CD4-positive, CD25-positive, alpha-beta regulatory T cell (primary cell): ENCODE measurements at regions not wholly inside any gene's neighbourhood (a gene's known extent, or its start where the extent isn't known, plus 50 kb on each side); places are given as distances from the start of the nearest gene placed in this dataset.

Experiments
- ATAC-seq, 2 donors: fragments of 150-1000 bp; cut with Tn5 transposase; one replicate each; pipeline ENCODE4 v1.10.0; 2021; ENCODE audit warnings: low read depth in 2 of 2, moderate number of reproducible peaks in 2 of 2, moderate library complexity in 1 of 2
- DNase-seq, 3 donors: peaks; one replicate each; pipeline versions ENCODE4 v3.0.0 to v3.0.0-alpha.2; 2012 to 2022; ENCODE audit warnings: mixed read lengths in 1 of 3
- H3K27ac ChIP-seq: one replicate; pipeline ENCODE4 v1.7.0; 2013; ENCODE audit warnings: mild to moderate bottlenecking, low read length; ENCODE audit not compliant: insufficient read depth, poor library complexity, severe bottlenecking
- H3K27me3 ChIP-seq: one replicate; pipeline ENCODE4 v1.7.0; 2013; ENCODE audit warnings: low read length; ENCODE audit not compliant: control insufficient read depth, insufficient read depth
- H3K36me3 ChIP-seq: one replicate; pipeline ENCODE4 v1.7.0; 2013; ENCODE audit warnings: mild to moderate bottlenecking, low read length, moderate library complexity; ENCODE audit not compliant: control insufficient read depth, insufficient read depth
- H3K4me1 ChIP-seq: 2 replicates; pipeline ENCODE4 v1.7.0; 2013; ENCODE audit warnings: mild to moderate bottlenecking, low read length; ENCODE audit not compliant: insufficient read depth, control insufficient read depth, poor library complexity, severe bottlenecking
- H3K4me3 ChIP-seq: one replicate; pipeline ENCODE4 v1.7.0; 2013; ENCODE audit warnings: low read depth, mild to moderate bottlenecking, low read length, moderate library complexity
- H3K9me3 ChIP-seq, 2 experiments: 1 replicate in 1 of 2; 2 replicates in 1 of 2; pipeline ENCODE4 v1.7.0; 2013; ENCODE audit warnings: low read length in 2 of 2, mild to moderate bottlenecking in 1 of 2, moderate library complexity in 1 of 2; ENCODE audit not compliant: control insufficient read depth in 2 of 2
- H3K27ac Mint-ChIP-seq, 3 donors: one replicate each; pipeline ENCODE4 v1.8.0; 2020 to 2022; ENCODE audit warnings: mild to moderate bottlenecking in 3 of 3, mixed read lengths in 3 of 3, moderate library complexity in 2 of 3
- H3K27me3 Mint-ChIP-seq: one replicate; pipeline ENCODE4 v1.8.0; 2022; ENCODE audit warnings: mild to moderate bottlenecking, mixed read lengths
- H3K36me3 Mint-ChIP-seq: one replicate; pipeline ENCODE4 v1.8.0; 2020; ENCODE audit warnings: mixed read lengths
- H3K4me1 Mint-ChIP-seq, 4 donors: one replicate each; pipeline ENCODE4 v1.8.0; 2020 to 2022; ENCODE audit warnings: mixed read lengths in 4 of 4, mild to moderate bottlenecking in 1 of 4
- H3K4me3 Mint-ChIP-seq, 4 donors: one replicate each; pipeline ENCODE4 v1.8.0; 2020 to 2022; ENCODE audit warnings: mild to moderate bottlenecking in 4 of 4, mixed read lengths in 4 of 4, moderate library complexity in 3 of 4
- H3K9me3 Mint-ChIP-seq, 7 donors: one replicate each; pipeline ENCODE4 v1.8.0; 2020 to 2022; ENCODE audit warnings: mixed read lengths in 7 of 7, mild to moderate bottlenecking in 3 of 7, moderate library complexity in 2 of 7

GRCh38 chr5:171599957-171600612, 180.6 kb downstream of the FGF18 start:
- no peaks in the 10 kb centered on the region for H3K36me3 ChIP-seq
- DNase-seq (no peak), ATAC-seq (no peak)
- Mint-ChIP-seq H3K36me3 (no peaks in the 10 kb centered on the region), H3K4me3 (no peak overlapping the region), H3K4me1 (no peaks in the 10 kb centered on the region), H3K9me3 (peaks cover 0 to 3% (median 3%) of the 10 kb centered on the region in 7 donors), H3K27ac (no peak overlapping the region), H3K27me3 (peaks cover 12% of the 10 kb centered on the region)
- H3K9me3 ChIP-seq: no peaks in the 10 kb centered on the region
- no peaks in the 10 kb centered on the region for H3K27me3 ChIP-seq
- H3K4me1 ChIP-seq: no peaks in the 10 kb centered on the region
- no peak overlapping the region for H3K4me3 ChIP-seq
- H3K27ac ChIP-seq: no peak overlapping the region

GRCh38 chr5:171600741-171601265, 181.4 kb downstream of the FGF18 start:
- H3K9me3 ChIP-seq: no peaks in the 10 kb centered on the region
- no peak overlapping the region for H3K4me3 ChIP-seq
- Mint-ChIP-seq H3K4me1 (no peaks in the 10 kb centered on the region), H3K4me3 (no peak overlapping the region), H3K36me3 (no peaks in the 10 kb centered on the region), H3K27ac (no peak overlapping the region), H3K27me3 (peaks cover 12% of the 10 kb centered on the region), H3K9me3 (peaks cover 0 to 3% (median 3%) of the 10 kb centered on the region in 7 donors)
- H3K27me3 ChIP-seq: no peaks in the 10 kb centered on the region
- H3K27ac ChIP-seq: no peak overlapping the region
- no peak for ATAC-seq
- no peaks in the 10 kb centered on the region for H3K36me3 ChIP-seq
- no peak for DNase-seq
- no peaks in the 10 kb centered on the region for H3K4me1 ChIP-seq

GRCh38 chr5:171601266-171601881, 181.9 kb downstream of the FGF18 start:
- Mint-ChIP-seq H3K4me1 (no peaks in the 10 kb centered on the region), H3K9me3 (peaks cover 0 to 4% (median 2%) of the 10 kb centered on the region in 7 donors), H3K36me3 (no peaks in the 10 kb centered on the region), H3K27me3 (peaks cover 12% of the 10 kb centered on the region), H3K4me3 (no peak overlapping the region), H3K27ac (no peak overlapping the region)
- ATAC-seq: no peak
- no peak overlapping the region for H3K4me3 ChIP-seq
- H3K9me3 ChIP-seq: peaks cover 0 to 3% of the 10 kb centered on the region in 2 experiments
- H3K27ac ChIP-seq: no peak overlapping the region
- H3K36me3 ChIP-seq: no peaks in the 10 kb centered on the region
- H3K27me3 ChIP-seq: peaks cover 3% of the 10 kb centered on the region
- no peak for DNase-seq
- H3K4me1 ChIP-seq: no peaks in the 10 kb centered on the region

- Mint-ChIP-seq H3K4me1 (no peaks in the 10 kb centered on the region), H3K27me3 (peaks cover 12% of the 10 kb centered on the region), H3K27ac (no peak overlapping the region), H3K4me3 (no peak overlapping the region), H3K36me3 (no peaks in the 10 kb centered on the region), H3K9me3 (peaks cover 0 to 9% (median 3%) of the 10 kb centered on the region in 7 donors)
- Histone ChIP-seq H3K27ac (no peak overlapping the region), H3K27me3 (peaks cover 3% of the 10 kb centered on the region), H3K4me3 (no peak overlapping the region), H3K36me3 (no peaks in the 10 kb centered on the region), H3K9me3 (peaks cover 0 to 4% of the 10 kb centered on the region in 2 experiments), H3K4me1 (no peaks in the 10 kb centered on the region)
- no peak for DNase-seq
- no peak for ATAC-seq
Measured at GRCh38 chr5:171603591-171603990, 182.0 kb upstream of the SMIM23 start.

- peaks cover 13% of the 10 kb centered on the region for H3K27me3 Mint-ChIP-seq
Measured at GRCh38 chr5:171604195-171604594, 181.4 kb upstream of the SMIM23 start.

GRCh38 chr5:171606414-171607024, 179.1 kb upstream of the SMIM23 start:
- ATAC-seq: no peak
- no peak overlapping the region for H3K4me3 ChIP-seq

More at GRCh38 chr5:171604195-171604594, 181.4 kb upstream of the SMIM23 start:
- no peaks in the 10 kb centered on the region for H3K36me3 ChIP-seq
- H3K4me3 ChIP-seq: no peak overlapping the region
- Mint-ChIP-seq H3K4me3 (no peak overlapping the region), H3K36me3 (no peaks in the 10 kb centered on the region), H3K27ac (peak overlapping the region in 1 of 3 donors; percentile 91), H3K4me1 (no peaks in the 10 kb centered on the region), H3K9me3 (peaks cover 0 to 9% (median 3%) of the 10 kb centered on the region in 7 donors)
- H3K9me3 ChIP-seq: peaks cover 0 to 4% of the 10 kb centered on the region in 2 experiments
- no peak overlapping the region for H3K27ac ChIP-seq
- ATAC-seq: no peak
- no peaks in the 10 kb centered on the region for H3K4me1 ChIP-seq
- peaks cover 3% of the 10 kb centered on the region for H3K27me3 ChIP-seq
- no peak for DNase-seq

GRCh38 chr5:171607863-171608262, 177.8 kb upstream of the SMIM23 start:
- Histone ChIP-seq H3K4me3 (no peak overlapping the region), H3K27ac (no peak overlapping the region), H3K4me1 (no peaks in the 10 kb centered on the region), H3K9me3 (peaks cover 0 to 4% of the 10 kb centered on the region in 2 experiments), H3K36me3 (no peaks in the 10 kb centered on the region), H3K27me3 (peaks cover 5% of the 10 kb centered on the region)
- H3K4me1 Mint-ChIP-seq: no peaks in the 10 kb centered on the region
- H3K9me3 Mint-ChIP-seq: peaks cover 0 to 9% (median 4%) of the 10 kb centered on the region in 7 donors
- no peak overlapping the region for H3K27ac Mint-ChIP-seq
- DNase-seq (no peak), ATAC-seq (no peak)
- no peak overlapping the region for H3K4me3 Mint-ChIP-seq
- H3K36me3 Mint-ChIP-seq: no peaks in the 10 kb centered on the region
- H3K27me3 Mint-ChIP-seq: peaks cover 16% of the 10 kb centered on the region

More at GRCh38 chr5:171606414-171607024, 179.1 kb upstream of the SMIM23 start:
- no peaks in the 10 kb centered on the region for H3K4me1 Mint-ChIP-seq
- Histone ChIP-seq H3K4me1 (no peaks in the 10 kb centered on the region), H3K27ac (no peak overlapping the region), H3K9me3 (peaks cover 0 to 4% of the 10 kb centered on the region in 2 experiments), H3K27me3 (peaks cover 5% of the 10 kb centered on the region), H3K36me3 (no peaks in the 10 kb centered on the region)
- no peak overlapping the region for H3K4me3 Mint-ChIP-seq
- peak in 1 of 3 donors; percentile 42 for DNase-seq
- H3K9me3 Mint-ChIP-seq: peaks cover 0 to 9% (median 4%) of the 10 kb centered on the region in 7 donors
- H3K27ac Mint-ChIP-seq: no peak overlapping the region
- peaks cover 16% of the 10 kb centered on the region for H3K27me3 Mint-ChIP-seq
- no peaks in the 10 kb centered on the region for H3K36me3 Mint-ChIP-seq
